ENCODE measurements at regions not wholly inside any gene's neighbourhood (a gene's known extent, or its start where the extent isn't known, plus 50 kb on each side); places are given as distances from the start of the nearest gene placed in this dataset.

- WGBS, 3 donors = 53 to 64% (median 61%) methylated on average over 10 of the region's 10 CpGs
Measured at GRCh38 chr16:73568769-73569168, 520.8 kb upstream of the ZFHX3 start.

DNA sequence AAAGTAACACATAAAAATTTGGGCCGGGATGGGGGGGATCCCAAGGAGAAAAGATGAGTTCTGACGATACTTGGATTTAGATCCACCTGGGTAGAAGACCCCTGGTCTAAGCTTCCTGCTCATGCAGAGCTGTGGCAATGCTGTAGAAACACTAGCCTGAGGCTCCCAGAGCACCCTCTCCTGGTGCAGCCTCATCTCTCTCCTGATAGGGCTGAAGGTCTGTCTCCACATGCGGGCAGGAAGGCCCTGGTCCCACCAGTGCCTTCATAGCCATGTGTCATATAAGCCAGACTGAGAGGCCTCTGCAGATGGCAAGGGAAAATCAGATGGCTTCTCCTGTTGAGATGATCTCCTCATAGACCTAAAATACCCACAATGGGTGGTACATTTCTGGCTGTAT lies 518.0 kb upstream of the ZFHX3 start:
- Histone ChIP-seq H3K9me3 (no peaks in the 10 kb centered on the region), H3K4me1 (no peaks in the 10 kb centered on the region), H3K27ac (no peak overlapping the region), H3K27me3 (ENCODE audit: insufficient read depth in 3 of 3, low read length in 2 of 3) (peaks cover 0 to 6% (median 5%) of the 10 kb centered on the region in 3 donors), H3K4me3 (no peak overlapping the region), H3K36me3 (ENCODE audit: insufficient read depth in 1 of 2, low read depth in 1 of 2) (no peaks in the 10 kb centered on the region)
- ATAC-seq (no peak), DNase-seq (no peak)
- intact Hi-C loops (cut with DNase I) = loop anchor here (5.0 to 10.0 kb wide), 2 partner anchors 311 to 389 kb away; no protein-coding TSS in a partner anchor
- WGBS, 3 donors = 91 to 93% (median 92%) methylated on average over 3 of the region's 3 CpGs
- TF ChIP-seq CTCF (IDR thresholded peaks at IDR 0.05) = no peak

More at GRCh38 chr16:73568769-73569168, 520.8 kb upstream of the ZFHX3 start:
- Histone ChIP-seq H3K36me3 (ENCODE audit: insufficient read depth in 1 of 2, low read depth in 1 of 2) (no peaks in the 10 kb centered on the region), H3K27me3 (ENCODE audit: insufficient read depth in 3 of 3, low read length in 2 of 3) (peaks cover 0 to 6% (median 5%) of the 10 kb centered on the region in 3 donors), H3K4me3 (no peak overlapping the region), H3K9me3 (no peaks in the 10 kb centered on the region), H3K4me1 (no peaks in the 10 kb centered on the region), H3K27ac (no peak overlapping the region)
- ATAC-seq = no peak
- no peak for DNase-seq
- intact Hi-C loops (cut with DNase I) = loop anchor here (5.0 to 10.0 kb wide), 2 partner anchors 309 to 386 kb away; no protein-coding TSS in a partner anchor
- no peak for TF ChIP-seq CTCF (IDR thresholded peaks at IDR 0.05)

DNA sequence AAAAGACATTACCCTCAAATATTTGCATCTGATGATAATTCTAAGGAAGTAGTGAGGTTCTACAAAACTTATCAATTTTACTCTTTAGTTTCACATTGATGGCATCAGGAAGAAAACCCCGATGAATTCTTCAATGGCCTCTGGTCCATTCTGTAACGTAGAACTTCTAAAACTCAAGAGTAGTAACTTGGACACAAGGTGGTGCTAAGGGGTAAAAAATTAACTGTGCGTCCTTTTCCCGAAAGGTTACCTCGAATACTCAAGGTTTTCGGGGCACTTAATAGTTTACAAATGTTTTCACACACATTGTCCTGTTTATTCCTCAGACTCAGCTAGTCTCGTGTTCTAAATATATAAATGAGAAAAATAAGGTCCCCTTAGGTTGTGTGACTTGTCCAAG lies 517.3 kb upstream of the ZFHX3 start:
- no peaks in the 10 kb centered on the region for H3K4me1 ChIP-seq
- ATAC-seq (no peak), DNase-seq (no peak)
- 50 to 68% (median 55%) methylated on average over 7 of the region's 7 CpGs for WGBS, 3 donors
- H3K4me3 ChIP-seq = no peak overlapping the region
- no peaks in the 10 kb centered on the region for H3K9me3 ChIP-seq
- intact Hi-C loops (cut with DNase I) = loop anchor here (5.0 to 10.0 kb wide), 2 partner anchors 312 to 390 kb away; no protein-coding TSS in a partner anchor
- H3K27me3 ChIP-seq (ENCODE audit: insufficient read depth in 3 of 3, low read length in 2 of 3) = peaks cover 0 to 6% (median 5%) of the 10 kb centered on the region in 3 donors
- H3K36me3 ChIP-seq (ENCODE audit: insufficient read depth in 1 of 2, low read depth in 1 of 2) = no peaks in the 10 kb centered on the region
- TF ChIP-seq CTCF (IDR thresholded peaks at IDR 0.05) = no peak
- H3K27ac ChIP-seq = no peak overlapping the region

GRCh38 chr16:73563709-73564108 lies 515.8 kb upstream of the ZFHX3 start:
- DNase-seq (no peak), ATAC-seq (no peak)
- Histone ChIP-seq H3K27me3 (ENCODE audit: insufficient read depth in 3 of 3, low read length in 2 of 3) (peaks cover 0 to 6% (median 5%) of the 10 kb centered on the region in 3 donors), H3K4me3 (no peak overlapping the region), H3K27ac (no peak overlapping the region), H3K36me3 (ENCODE audit: insufficient read depth in 1 of 2, low read depth in 1 of 2) (no peaks in the 10 kb centered on the region), H3K4me1 (no peaks in the 10 kb centered on the region), H3K9me3 (no peaks in the 10 kb centered on the region)
- intact Hi-C loops (cut with DNase I) = loop anchor here in 1 of 2 donors (10.0 kb wide), 1 partner anchor 391 kb away; no protein-coding TSS in a partner anchor
- 92 to 97% (median 96%) methylated on average over 3 of the region's 3 CpGs for WGBS, 3 donors
- no peak for TF ChIP-seq CTCF (IDR thresholded peaks at IDR 0.05)

DNA sequence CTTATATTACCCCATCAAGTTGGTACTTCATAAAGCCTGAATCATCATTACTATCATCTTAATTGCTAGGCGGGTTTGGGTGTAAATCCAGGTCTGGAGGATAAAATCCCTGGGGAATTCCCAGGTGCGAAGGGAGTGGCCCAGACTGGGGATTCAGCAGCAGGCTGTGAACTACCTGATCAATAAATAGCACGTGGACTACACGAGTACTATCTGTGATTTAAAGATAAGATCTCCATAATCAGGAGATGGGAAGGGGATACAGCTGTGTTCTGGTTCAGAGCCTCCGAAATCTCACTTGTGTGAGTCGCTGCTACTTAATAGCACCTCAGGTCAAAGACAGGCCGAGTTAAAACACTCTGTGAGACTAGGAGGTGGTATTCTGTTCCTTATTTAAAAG lies 512.6 kb upstream of the ZFHX3 start:
- H3K4me3 ChIP-seq = no peak overlapping the region
- H3K4me1 ChIP-seq = no peaks in the 10 kb centered on the region
- H3K9me3 ChIP-seq = no peaks in the 10 kb centered on the region
- WGBS, 3 donors = 72 to 79% (median 76%) methylated on average over 7 of the region's 7 CpGs
- no peak for TF ChIP-seq CTCF (IDR thresholded peaks at IDR 0.05)
- H3K27me3 ChIP-seq (ENCODE audit: insufficient read depth in 3 of 3, low read length in 2 of 3) = no peaks in the 10 kb centered on the region
- ATAC-seq (no peak), DNase-seq (no peak)
- intact Hi-C loops (cut with DNase I) = loop anchor here in 1 of 2 donors (10.0 kb wide), 1 partner anchor 394 kb away; no protein-coding TSS in a partner anchor
- no peak overlapping the region for H3K27ac ChIP-seq
- no peaks in the 10 kb centered on the region for H3K36me3 ChIP-seq (ENCODE audit: insufficient read depth in 1 of 2, low read depth in 1 of 2)

Data from psoas muscle (tissue), 7 donors.